A673 (cell line): ENCODE measurements at regions not wholly inside any gene's neighbourhood (a gene's known extent, or its start where the extent isn't known, plus 50 kb on each side); places are given as distances from the start of the nearest gene placed in this dataset.

Experiments
- EZH2 ChIP-seq: fragments of 200-600 bp; sonication (generic); IDR thresholded peaks from 2 replicates; pipeline ENCODE4 v1.6.1; 2017; ENCODE audit warnings: borderline replicate concordance, low read depth, mild to moderate bottlenecking, mixed read lengths, antibody characterized with exemption, low read length; ENCODE audit not compliant: poor library complexity, severe bottlenecking
- TF ChIP-seq, protein P1 (sequence below): fragments of 300-800, 200-600 bp; sonication (generic); conservative IDR thresholded peaks from 2 replicates; pipeline ENCODE4 v1.5.1; 2017; ENCODE audit warnings: low read depth, mild to moderate bottlenecking, antibody characterized with exemption, low read length, moderate library complexity, mixed read lengths

DNA sequence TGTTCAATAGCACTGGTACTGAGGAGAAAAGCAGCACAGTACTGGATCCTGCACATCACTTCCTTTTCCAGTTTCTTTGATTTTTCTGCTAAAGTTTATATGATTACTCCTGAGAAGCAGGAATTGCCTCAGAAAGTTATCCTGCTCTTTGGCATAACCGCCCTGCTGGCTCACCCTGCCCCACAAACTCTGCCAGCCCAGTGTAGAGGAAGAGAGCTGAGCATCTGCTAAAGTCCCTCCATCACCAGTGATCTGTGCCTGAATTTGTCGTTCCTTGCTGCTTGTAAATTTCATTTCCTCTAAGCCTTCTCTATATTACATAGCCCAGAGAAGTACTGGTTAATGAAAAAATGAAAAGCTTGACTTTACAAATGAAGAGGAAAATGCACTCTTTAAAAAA is 87.0 kb upstream of the C1orf21 start:
- TF ChIP-seq, protein P1, sequence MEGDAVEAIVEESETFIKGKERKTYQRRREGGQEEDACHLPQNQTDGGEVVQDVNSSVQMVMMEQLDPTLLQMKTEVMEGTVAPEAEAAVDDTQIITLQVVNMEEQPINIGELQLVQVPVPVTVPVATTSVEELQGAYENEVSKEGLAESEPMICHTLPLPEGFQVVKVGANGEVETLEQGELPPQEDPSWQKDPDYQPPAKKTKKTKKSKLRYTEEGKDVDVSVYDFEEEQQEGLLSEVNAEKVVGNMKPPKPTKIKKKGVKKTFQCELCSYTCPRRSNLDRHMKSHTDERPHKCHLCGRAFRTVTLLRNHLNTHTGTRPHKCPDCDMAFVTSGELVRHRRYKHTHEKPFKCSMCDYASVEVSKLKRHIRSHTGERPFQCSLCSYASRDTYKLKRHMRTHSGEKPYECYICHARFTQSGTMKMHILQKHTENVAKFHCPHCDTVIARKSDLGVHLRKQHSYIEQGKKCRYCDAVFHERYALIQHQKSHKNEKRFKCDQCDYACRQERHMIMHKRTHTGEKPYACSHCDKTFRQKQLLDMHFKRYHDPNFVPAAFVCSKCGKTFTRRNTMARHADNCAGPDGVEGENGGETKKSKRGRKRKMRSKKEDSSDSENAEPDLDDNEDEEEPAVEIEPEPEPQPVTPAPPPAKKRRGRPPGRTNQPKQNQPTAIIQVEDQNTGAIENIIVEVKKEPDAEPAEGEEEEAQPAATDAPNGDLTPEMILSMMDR: no peak
- no peak for TF ChIP-seq EZH2
